ENCODE measurements at regions not wholly inside any gene's neighbourhood (a gene's known extent, or its start where the extent isn't known, plus 50 kb on each side); places are given as distances from the start of the nearest gene placed in this dataset.

DNA sequence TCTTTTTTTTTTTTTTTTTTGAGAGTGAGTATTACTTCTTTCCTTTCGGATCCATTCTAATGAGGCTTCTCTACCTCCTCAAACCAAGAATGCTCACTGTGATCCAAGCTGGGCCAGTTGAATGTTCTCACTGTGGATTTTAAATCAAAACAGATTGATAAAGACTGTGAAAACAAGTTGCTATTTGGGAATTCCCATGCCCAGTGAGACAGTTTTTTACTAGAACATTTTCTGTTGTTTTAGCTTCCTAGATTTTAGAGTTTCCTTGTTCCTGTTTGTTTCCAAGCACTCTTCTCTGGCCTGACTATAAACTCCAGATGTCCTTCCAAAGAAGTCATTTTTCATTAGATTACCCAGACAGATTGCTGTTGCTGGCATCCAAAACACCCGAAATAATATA lies 60.1 kb upstream of the GALNT15 start:
- TF ChIP-seq TAF1 (IDR thresholded peaks at IDR 0.05; ENCODE audit: borderline replicate concordance, low read depth, low read length): no peak
- TF ChIP-seq POLR2A (IDR thresholded peaks at IDR 0.05; ENCODE audit: low read depth, low read length): no peak
